H9 (cell line): ENCODE measurements at regions not wholly inside any gene's neighbourhood (a gene's known extent, or its start where the extent isn't known, plus 50 kb on each side); places are given as distances from the start of the nearest gene placed in this dataset.
"Not testable (repeated sequence)": the region's sequence is repeated elsewhere in the genome, so short reads cannot be mapped to it uniquely, and the experiment has no call there.

Source experiments
- DNase-seq: peaks from one replicate; pipeline ENCODE4 v3.0.0-alpha.2; 2017
- H2AFZ ChIP-seq: one replicate; pipeline ENCODE4 v1.6.1; 2013; ENCODE audit warnings: mild to moderate bottlenecking, low read length, control low read depth, moderate library complexity
- H2AK5ac ChIP-seq: 2 replicates; pipeline ENCODE4 v1.6.1; 2013; ENCODE audit warnings: low read length, control low read depth, mixed read lengths; ENCODE audit not compliant: insufficient read length
- H2BK120ac ChIP-seq: one replicate; pipeline ENCODE4 v1.6.1; 2013; ENCODE audit warnings: low read depth, mild to moderate bottlenecking, low read length, control low read depth, inconsistent platforms; ENCODE audit not compliant: poor library complexity, severe bottlenecking
- H2BK12ac ChIP-seq: 2 replicates; pipeline ENCODE4 v1.6.1; 2013; ENCODE audit warnings: low read length, control low read depth, mixed read lengths, low read depth; ENCODE audit not compliant: insufficient read length
- H2BK15ac ChIP-seq: 2 replicates; pipeline ENCODE4 v1.6.1; 2013; ENCODE audit warnings: low read depth, low read length, control low read depth
- H2BK20ac ChIP-seq: one replicate; pipeline ENCODE4 v1.6.1; 2013; ENCODE audit warnings: low read depth, mild to moderate bottlenecking, low read length, control low read depth, inconsistent platforms; ENCODE audit not compliant: poor library complexity, severe bottlenecking
- H2BK5ac ChIP-seq: 2 replicates; pipeline ENCODE4 v1.6.1; 2013; ENCODE audit warnings: low read length, control low read depth, mixed read lengths; ENCODE audit not compliant: insufficient read length
- H3K14ac ChIP-seq: 2 replicates; pipeline ENCODE4 v1.6.1; 2013; ENCODE audit warnings: low read length, control low read depth; ENCODE audit not compliant: insufficient read depth
- H3K18ac ChIP-seq: 2 replicates; pipeline ENCODE4 v1.6.1; 2013; ENCODE audit warnings: low read depth, mild to moderate bottlenecking, mixed read lengths, low read length, control low read depth; ENCODE audit not compliant: insufficient read length
- H3K23ac ChIP-seq: 2 replicates; pipeline ENCODE4 v1.6.1; 2013; ENCODE audit warnings: low read length, control low read depth, mixed read lengths, low read depth; ENCODE audit not compliant: insufficient read length
- H3K23me2 ChIP-seq: 2 replicates; pipeline ENCODE4 v1.6.1; 2013; ENCODE audit warnings: low read depth, mild to moderate bottlenecking, mixed read lengths, low read length, control low read depth; ENCODE audit not compliant: insufficient read length, poor library complexity, severe bottlenecking
- H3K27ac ChIP-seq: 2 replicates; pipeline ENCODE4 v1.5.1; 2013; ENCODE audit warnings: low read length, control low read depth, mixed read lengths, low read depth; ENCODE audit not compliant: insufficient read length
- H3K27me3 ChIP-seq: 2 replicates; pipeline ENCODE4 v1.6.1; 2013; ENCODE audit warnings: low read length, control low read depth, inconsistent platforms; ENCODE audit not compliant: insufficient read depth
- H3K4ac ChIP-seq: 2 replicates; pipeline ENCODE4 v1.6.1; 2013; ENCODE audit warnings: low read depth, mild to moderate bottlenecking, control low read depth, inconsistent platforms, low read length, moderate library complexity
- H3K4me1 ChIP-seq: 2 replicates; pipeline ENCODE4 v1.6.1; 2013; ENCODE audit warnings: low read length, control low read depth, inconsistent platforms; ENCODE audit not compliant: insufficient read depth
- H3K4me2 ChIP-seq: 2 replicates; pipeline ENCODE4 v1.6.1; 2013; ENCODE audit warnings: low read length, control low read depth, mixed read lengths; ENCODE audit not compliant: insufficient read length, insufficient read depth
- H3K56ac ChIP-seq: 2 replicates; pipeline ENCODE4 v1.6.1; 2013; ENCODE audit warnings: low read depth, mild to moderate bottlenecking, mixed read lengths, low read length, control low read depth; ENCODE audit not compliant: insufficient read length
- H3K79me1 ChIP-seq: 2 replicates; pipeline ENCODE4 v1.6.1; 2013; ENCODE audit warnings: low read depth, mild to moderate bottlenecking, moderate library complexity, low read length, control low read depth, inconsistent platforms; ENCODE audit not compliant: insufficient read depth, poor library complexity, severe bottlenecking
- H3K79me2 ChIP-seq: 2 replicates; pipeline ENCODE4 v1.6.1; 2013; ENCODE audit warnings: low read length, control low read depth, inconsistent platforms; ENCODE audit not compliant: insufficient read depth
- H3K9ac ChIP-seq: 2 replicates; pipeline ENCODE4 v1.6.1; 2013; ENCODE audit warnings: low read length, control low read depth, mixed read lengths; ENCODE audit not compliant: insufficient read length; ENCODE audit errors: extremely low read depth
- H3K9me3 ChIP-seq: one replicate; pipeline ENCODE4 v1.6.1; 2013; ENCODE audit warnings: low read depth, low read length, inconsistent platforms; ENCODE audit not compliant: control insufficient read depth
- H3T11ph ChIP-seq: one replicate; pipeline ENCODE4 v1.6.1; 2013; ENCODE audit warnings: mild to moderate bottlenecking, low read length, control low read depth, inconsistent platforms
- H4K20me1 ChIP-seq: one replicate; pipeline ENCODE4 v1.6.1; 2013; ENCODE audit not compliant: control insufficient read depth, insufficient read length, insufficient read depth
- H4K5ac ChIP-seq: 2 replicates; pipeline ENCODE4 v1.6.1; 2013; ENCODE audit warnings: low read depth, mild to moderate bottlenecking, mixed read lengths, low read length, control low read depth; ENCODE audit not compliant: insufficient read length
- H4K8ac ChIP-seq: replicated peaks from 2 replicates; pipeline ENCODE4 v1.6.1; 2013; ENCODE audit warnings: low read length, control low read depth, mixed read lengths, low read depth; ENCODE audit not compliant: insufficient read length
- H4K91ac ChIP-seq: 2 replicates; pipeline ENCODE4 v1.6.1; 2013; ENCODE audit warnings: low read depth, mild to moderate bottlenecking, moderate library complexity, mixed read lengths, low read length, control low read depth; ENCODE audit not compliant: insufficient read length
- H3K27ac Mint-ChIP-seq, 3 experiments: 2 replicates in 2 of 3; 3 replicates in 1 of 3; pipeline ENCODE4 v1.8.0; 2020 to 2021; ENCODE audit warnings: mixed read lengths in 3 of 3, mild to moderate bottlenecking in 1 of 3, moderate library complexity in 1 of 3
- H3K27me3 Mint-ChIP-seq: 2 replicates; pipeline ENCODE4 v1.8.0; 2021; ENCODE audit warnings: low read depth, mild to moderate bottlenecking, moderate library complexity, mixed read lengths
- H3K36me3 Mint-ChIP-seq, 3 experiments: 2 replicates in 2 of 3; 3 replicates in 1 of 3; pipeline ENCODE4 v1.8.0; 2020 to 2021; ENCODE audit warnings: low read depth in 3 of 3, mixed read lengths in 3 of 3; ENCODE audit not compliant: insufficient read depth in 1 of 3
- H3K4me1 Mint-ChIP-seq, 2 experiments: 2 replicates each; pipeline ENCODE4 v1.8.0; 2020; ENCODE audit warnings: mixed read lengths in 2 of 2
- H3K4me3 Mint-ChIP-seq, 2 experiments: 2 replicates in 1 of 2; 3 replicates in 1 of 2; pipeline ENCODE4 v1.8.0; 2020 to 2021; ENCODE audit warnings: mild to moderate bottlenecking in 2 of 2, mixed read lengths in 2 of 2, moderate library complexity in 1 of 2
- H3K9me3 Mint-ChIP-seq, 2 experiments: 2 replicates in 1 of 2; 3 replicates in 1 of 2; pipeline ENCODE4 v1.8.0; 2020; ENCODE audit warnings: mild to moderate bottlenecking in 2 of 2, mixed read lengths in 2 of 2, moderate library complexity in 1 of 2
- CTCF ChIP-seq: fragments of 200-600 bp; sonication (generic); conservative IDR thresholded peaks from 3 replicates; pipeline ENCODE4 v1.8.0; 2021; ENCODE audit warnings: antibody characterized with exemption, mild to moderate bottlenecking
- WGBS: extraction: QIAGEN DNeasy Blood & Tissue Kit; methylation state at CpG from one replicate; pipeline ENCODE4 v1.1.7; 2013; ENCODE audit warnings: missing lambda C conversion rate, low lambda C conversion rate, mixed read lengths; ENCODE audit not compliant: insufficient read length; ENCODE audit errors: extremely low coverage; 5-methylcytosine and 5-hydroxymethylcytosine counted together

GRCh38 chr9:96148634-96149532 lies 153.1 kb downstream of the HSD17B3 start:
- WGBS, result no CpG with 5 or more reads among the region's 8 CpGs
- H3K4me1 Mint-ChIP-seq, result no peaks in the 10 kb centered on the region
- TF ChIP-seq CTCF, result no peak

GRCh38 chr9:96147029-96147428 lies 154.9 kb downstream of the HSD17B3 start:
- not testable (repeated sequence) for H3K4me1 Mint-ChIP-seq, H3K56ac ChIP-seq

More at GRCh38 chr9:96148634-96149532, 153.1 kb downstream of the HSD17B3 start:
- Histone ChIP-seq H2BK120ac (no peak overlapping the region), H3K79me1 (no peaks in the 10 kb centered on the region), H2BK12ac (no peak overlapping the region), H3K79me2 (no peaks in the 10 kb centered on the region), H2AFZ (no peak overlapping the region), H3K56ac (no peak overlapping the region), H4K20me1 (no peaks in the 10 kb centered on the region), H2BK20ac (no peak overlapping the region), H3K18ac (no peak overlapping the region), H2BK5ac (no peak overlapping the region), H3K27ac (no peak overlapping the region), H4K5ac (no peak overlapping the region), H3K9me3 (no peaks in the 10 kb centered on the region), H2BK15ac (no peak overlapping the region), H4K91ac (no peak overlapping the region), H3T11ph (no peak overlapping the region), H3K4ac (no peak overlapping the region), H3K4me2 (no peak overlapping the region), H3K23me2 (no peaks in the 10 kb centered on the region), H2AK5ac (no peak overlapping the region), H3K9ac (no peak overlapping the region), H3K23ac (no peak overlapping the region), H4K8ac (no peak overlapping the region), H3K27me3 (no peaks in the 10 kb centered on the region), H3K14ac (no peak overlapping the region), H3K4me1 (no peaks in the 10 kb centered on the region)
- H3K36me3 Mint-ChIP-seq, result no peaks in the 10 kb centered on the region
- no peaks in the 10 kb centered on the region; a peak in 1 of 5 replicates for H3K9me3 Mint-ChIP-seq
- H3K27me3 Mint-ChIP-seq, result peaks cover 12% of the 10 kb centered on the region
- no peak overlapping the region for H3K27ac Mint-ChIP-seq
- DNase-seq, result no peak
- H3K4me3 Mint-ChIP-seq, result no peak overlapping the region

More at GRCh38 chr9:96147029-96147428, 154.9 kb downstream of the HSD17B3 start:
- not testable (repeated sequence) for H3K23ac ChIP-seq, H3K79me1 ChIP-seq, H3K27ac Mint-ChIP-seq, H2BK12ac ChIP-seq, H4K20me1 ChIP-seq, H3K4me3 Mint-ChIP-seq, H3K36me3 Mint-ChIP-seq, H3K14ac ChIP-seq, H4K91ac ChIP-seq, H3K4me1 ChIP-seq, H3K27ac ChIP-seq, H2BK120ac ChIP-seq, DNase-seq, H3K4me2 ChIP-seq, H3K23me2 ChIP-seq, H3K4ac ChIP-seq, H2AK5ac ChIP-seq, H3K9me3 Mint-ChIP-seq, H3K9me3 ChIP-seq, H2BK5ac ChIP-seq, H3K27me3 ChIP-seq, H2AFZ ChIP-seq, H3K9ac ChIP-seq, H4K5ac ChIP-seq, H3T11ph ChIP-seq, H2BK15ac ChIP-seq, H2BK20ac ChIP-seq, H3K79me2 ChIP-seq, H4K8ac ChIP-seq, H3K18ac ChIP-seq
- WGBS, result no CpG with 5 or more reads among the region's 11 CpGs
- H3K27me3 Mint-ChIP-seq, result peaks cover 12% of the 10 kb centered on the region
